HS-27A (cell line): ENCODE measurements at regions not wholly inside any gene's neighbourhood (a gene's known extent, or its start where the extent isn't known, plus 50 kb on each side); places are given as distances from the start of the nearest gene placed in this dataset.

Experiments
- DNase-seq: peaks from one replicate; pipeline ENCODE4 v3.0.0-alpha.2; 2012; ENCODE audit warnings: low read depth, missing footprints

- DNase-seq = no peak
These were observed 249.2 kb downstream of the CDC5L start for GRCh38 chr6:44636561-44637248.

GRCh38 chr6:44641344-44642031 is 254.0 kb downstream of the CDC5L start:
- DNase-seq = no peak

- no peak for DNase-seq
These were observed 254.8 kb downstream of the CDC5L start for GRCh38 chr6:44642349-44642748.

GRCh38 chr6:44642870-44643522 is 255.5 kb downstream of the CDC5L start:
- no peak for DNase-seq

- no peak for DNase-seq
These were observed 257.8 kb downstream of the CDC5L start for GRCh38 chr6:44645276-44645675.

GRCh38 chr6:44646355-44646754 is 258.8 kb downstream of the CDC5L start:
- DNase-seq = no peak

- no peak for DNase-seq
These were observed 262.0 kb downstream of the CDC5L start for GRCh38 chr6:44649365-44650025.

- DNase-seq = no peak
These were observed 263.0 kb downstream of the CDC5L start for GRCh38 chr6:44650495-44650894.

- DNase-seq = no peak
These were observed 263.4 kb downstream of the CDC5L start for GRCh38 chr6:44650947-44651346.

GRCh38 chr6:44651604-44652003 is 264.1 kb downstream of the CDC5L start:
- DNase-seq = no peak

GRCh38 chr6:44652547-44652946 is 265.0 kb downstream of the CDC5L start:
- DNase-seq = no peak

- no peak for DNase-seq
These were observed 265.6 kb downstream of the CDC5L start for GRCh38 chr6:44653091-44653490.

GRCh38 chr6:44653761-44654218 is 266.3 kb downstream of the CDC5L start:
- no peak for DNase-seq

- DNase-seq = no peak
These were observed 268.2 kb downstream of the CDC5L start for GRCh38 chr6:44655412-44656342.

GRCh38 chr6:44656691-44657090 is 269.2 kb downstream of the CDC5L start:
- no peak for DNase-seq

- no peak for DNase-seq
These were observed 269.8 kb downstream of the CDC5L start for GRCh38 chr6:44657206-44657819.

GRCh38 chr6:44658571-44658970 is 271.1 kb downstream of the CDC5L start:
- no peak for DNase-seq

- no peak for DNase-seq
These were observed 272.2 kb downstream of the CDC5L start for GRCh38 chr6:44659726-44660125.

- DNase-seq = no peak
These were observed 273.2 kb downstream of the CDC5L start for GRCh38 chr6:44660561-44661220.

- DNase-seq = no peak
These were observed 273.9 kb downstream of the CDC5L start for GRCh38 chr6:44661221-44662008.
